Testis (tissue), 2 donors: ENCODE measurements at regions not wholly inside any gene's neighbourhood (a gene's known extent, or its start where the extent isn't known, plus 50 kb on each side); places are given as distances from the start of the nearest gene placed in this dataset.

Experiments used
- DNase-seq: peaks from one replicate; pipeline ENCODE4 v3.0.0-alpha.2; 2019
- H3K27ac ChIP-seq, 2 donors: fragments of 200-600 bp; sonication (generic); one replicate each; pipeline ENCODE4 v1.5.1; 2019
- H3K27me3 ChIP-seq: fragments of 200-600 bp; sonication (generic); one replicate; pipeline ENCODE4 v1.5.1; 2019
- H3K36me3 ChIP-seq: fragments of 200-600 bp; sonication (generic); one replicate; pipeline ENCODE4 v1.5.1; 2017; ENCODE audit warnings: low read depth; ENCODE audit errors: missing control alignments
- H3K4me1 ChIP-seq: fragments of 200-600 bp; sonication (generic); one replicate; pipeline ENCODE4 v1.5.1; 2019
- H3K4me3 ChIP-seq, 2 donors: fragments of 200-600 bp; sonication (generic); one replicate each; pipeline ENCODE4 v1.5.1; 2017 to 2019
- H3K9me3 ChIP-seq: fragments of 200-600 bp; sonication (generic); one replicate; pipeline ENCODE4 v1.5.1; 2017
- CTCF ChIP-seq, 3 experiments: fragments of 450-650 bp in 2 of 3; fragments of 200-600 bp in 1 of 3; sonication (generic) in 1 of 3; IDR thresholded peaks; one replicate each; pipeline ENCODE4 v1.5.1; 2016 to 2019; ENCODE audit warnings: antibody characterized with exemption in 3 of 3, mild to moderate bottlenecking in 2 of 3, moderate library complexity in 1 of 3
- POLR2A ChIP-seq: fragments of 450-650 bp; IDR thresholded peaks from one replicate; pipeline ENCODE4 v1.6.1; 2017; ENCODE audit warnings: antibody characterized with exemption, mild to moderate bottlenecking, moderate library complexity
- WGBS, 2 donors: methylation state at CpG; one replicate each; pipeline ENCODE4 v1.1.5; 2018; 5-methylcytosine and 5-hydroxymethylcytosine counted together
- intact Hi-C: fragments of 100-400 bp; cut with DNase I; formaldehyde crosslinking; loops from one replicate; pipeline ENCODE4 v1.15.1; 2023; ENCODE audit warnings: low total_unique reads

GRCh38 chr4:23166919-23167318, 474.2 kb downstream of the GBA3 start:
- TF ChIP-seq CTCF (IDR thresholded peaks at IDR 0.05) (no peak), POLR2A (no peak)
- DNase-seq: no peak
- WGBS, 2 donors: 73 to 74% methylated on average over 1 of the region's 1 CpG
- H3K4me1 ChIP-seq: no peaks in the 10 kb centered on the region
- no peak overlapping the region for H3K4me3 ChIP-seq
- H3K27me3 ChIP-seq: no peaks in the 10 kb centered on the region
- H3K36me3 ChIP-seq: no peaks in the 10 kb centered on the region
- intact Hi-C loops: no loop called here
- no peak overlapping the region for H3K27ac ChIP-seq
- H3K9me3 ChIP-seq: no peaks in the 10 kb centered on the region

- intact Hi-C loops: no loop called here
- DNase-seq: no peak
- Histone ChIP-seq H3K4me3 (no peak overlapping the region), H3K36me3 (no peaks in the 10 kb centered on the region), H3K4me1 (no peaks in the 10 kb centered on the region), H3K9me3 (no peaks in the 10 kb centered on the region), H3K27me3 (no peaks in the 10 kb centered on the region), H3K27ac (no peak overlapping the region)
- 81 to 92% methylated on average over 5 of the region's 5 CpGs for WGBS, 2 donors
- TF ChIP-seq CTCF (IDR thresholded peaks at IDR 0.05) (no peak), POLR2A (no peak)
Measured at GRCh38 chr4:23166407-23166806, 473.7 kb downstream of the GBA3 start.

DNA sequence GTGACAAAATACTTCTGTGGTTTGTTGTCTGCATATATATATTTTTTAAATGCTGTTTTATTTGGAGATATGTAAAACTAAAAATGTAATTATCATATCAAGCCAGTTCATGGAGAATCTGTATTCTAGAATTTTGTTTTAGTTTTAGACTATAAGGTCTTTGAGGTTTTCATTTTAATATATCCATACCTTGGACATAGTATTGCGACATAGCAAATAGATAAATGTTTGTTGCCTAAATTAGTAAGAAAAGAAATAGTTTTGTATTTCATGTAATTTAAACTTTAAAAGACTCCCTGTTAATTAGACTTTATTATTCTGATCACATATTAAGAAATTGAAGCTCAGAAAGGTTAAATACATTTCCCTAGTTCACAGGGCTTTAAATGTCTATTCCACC, 472.9 kb downstream of the GBA3 start:
- intact Hi-C loops: no loop called here
- Histone ChIP-seq H3K9me3 (no peaks in the 10 kb centered on the region), H3K36me3 (no peaks in the 10 kb centered on the region), H3K27ac (no peak overlapping the region), H3K4me1 (no peaks in the 10 kb centered on the region), H3K4me3 (no peak overlapping the region), H3K27me3 (no peaks in the 10 kb centered on the region)
- TF ChIP-seq POLR2A: no peak
- no peak for TF ChIP-seq CTCF (IDR thresholded peaks at IDR 0.05)
- DNase-seq: no peak
- WGBS, 2 donors: 89 to 92% methylated on average over 1 of the region's 1 CpG

GRCh38 chr4:23163647-23164436, 471.1 kb downstream of the GBA3 start:
- WGBS, 2 donors: 79 to 84% methylated on average over 6 of the region's 6 CpGs
- H3K4me1 ChIP-seq: no peaks in the 10 kb centered on the region
- no peaks in the 10 kb centered on the region for H3K9me3 ChIP-seq
- H3K36me3 ChIP-seq: no peaks in the 10 kb centered on the region
- intact Hi-C loops: no loop called here
- no peak overlapping the region for H3K4me3 ChIP-seq
- no peak overlapping the region for H3K27ac ChIP-seq
- H3K27me3 ChIP-seq: no peaks in the 10 kb centered on the region
- TF ChIP-seq CTCF (IDR thresholded peaks at IDR 0.05): no peak
- TF ChIP-seq POLR2A: no peak
- no peak for DNase-seq

GRCh38 chr4:23162275-23162674, 469.5 kb downstream of the GBA3 start:
- no peaks in the 10 kb centered on the region for H3K36me3 ChIP-seq
- DNase-seq: no peak
- H3K27me3 ChIP-seq: no peaks in the 10 kb centered on the region
- TF ChIP-seq CTCF (IDR thresholded peaks at IDR 0.05) (no peak), POLR2A (no peak)
- H3K27ac ChIP-seq: no peak overlapping the region
- 89 to 90% methylated on average over 2 of the region's 2 CpGs for WGBS, 2 donors
- H3K9me3 ChIP-seq: no peaks in the 10 kb centered on the region
- no peak overlapping the region for H3K4me3 ChIP-seq
- intact Hi-C loops: no loop called here
- H3K4me1 ChIP-seq: no peaks in the 10 kb centered on the region
